ENCODE measurements at regions not wholly inside any gene's neighbourhood (a gene's known extent, or its start where the extent isn't known, plus 50 kb on each side); places are given as distances from the start of the nearest gene placed in this dataset.

- POLR2A ChIA-PET = no interaction called here
- H3K4me3 ChIP-seq (ENCODE audit: low read depth, low read length) = no peak overlapping the region
- CTCF ChIA-PET = no interaction called here
- no peak for DNase-seq (ENCODE audit: low read depth, low spot score)
- TF ChIP-seq CTCF (IDR thresholded peaks at IDR 0.05; ENCODE audit: insufficient read depth, low read length, missing control alignments) = no peak
Measured at GRCh38 chr10:129023082-129023481, 444.0 kb upstream of the MGMT start.

GRCh38 chr10:129024046-129024445 is 443.0 kb upstream of the MGMT start:
- no peak overlapping the region for H3K4me3 ChIP-seq (ENCODE audit: low read depth, low read length)
- POLR2A ChIA-PET = no interaction called here
- CTCF ChIA-PET = no interaction called here
- DNase-seq (ENCODE audit: low read depth, low spot score) = no peak
- TF ChIP-seq CTCF (IDR thresholded peaks at IDR 0.05; ENCODE audit: insufficient read depth, low read length, missing control alignments) = no peak

GRCh38 chr10:129025787-129026186 is 441.3 kb upstream of the MGMT start:
- ChIA-PET POLR2A (no interaction called here), CTCF (no interaction called here)
- no peak overlapping the region for H3K4me3 ChIP-seq (ENCODE audit: low read depth, low read length)
- no peak for TF ChIP-seq CTCF (IDR thresholded peaks at IDR 0.05; ENCODE audit: insufficient read depth, low read length, missing control alignments)
- no peak for DNase-seq (ENCODE audit: low read depth, low spot score)

GRCh38 chr10:129027906-129028305 is 439.1 kb upstream of the MGMT start:
- DNase-seq (ENCODE audit: low read depth, low spot score) = no peak
- CTCF ChIA-PET = no interaction called here
- POLR2A ChIA-PET = no interaction called here
- no peak for TF ChIP-seq CTCF (IDR thresholded peaks at IDR 0.05; ENCODE audit: insufficient read depth, low read length, missing control alignments)
- H3K4me3 ChIP-seq (ENCODE audit: low read depth, low read length) = no peak overlapping the region

GRCh38 chr10:129028451-129028850 is 438.6 kb upstream of the MGMT start:
- no peak overlapping the region for H3K4me3 ChIP-seq (ENCODE audit: low read depth, low read length)
- ChIA-PET POLR2A (no interaction called here), CTCF (no interaction called here)
- no peak for DNase-seq (ENCODE audit: low read depth, low spot score)
- TF ChIP-seq CTCF (IDR thresholded peaks at IDR 0.05; ENCODE audit: insufficient read depth, low read length, missing control alignments) = no peak

- H3K4me3 ChIP-seq (ENCODE audit: low read depth, low read length) = no peak overlapping the region
- CTCF ChIA-PET = no interaction called here
- no peak for DNase-seq (ENCODE audit: low read depth, low spot score)
- POLR2A ChIA-PET = no interaction called here
- TF ChIP-seq CTCF (IDR thresholded peaks at IDR 0.05; ENCODE audit: insufficient read depth, low read length, missing control alignments) = no peak
Measured at GRCh38 chr10:129029051-129029450, 438.0 kb upstream of the MGMT start.
